HEK293 (cell line): ENCODE measurements at regions not wholly inside any gene's neighbourhood (a gene's known extent, or its start where the extent isn't known, plus 50 kb on each side); places are given as distances from the start of the nearest gene placed in this dataset.

Experiments
- CTCF ChIA-PET: fragments of 350-600 bp; formaldehyde crosslinking; extraction: SDS; loops from one replicate; lab custom pipeline; 2021; ENCODE audit warnings: antibody characterized with exemption; lab: Yijun Ruan, JAX
- POLR2A ChIA-PET: fragments of 300-600 bp; formaldehyde crosslinking; extraction: SDS; loops from one replicate; lab custom pipeline; 2020; ENCODE audit warnings: antibody characterized with exemption, inconsistent platforms; lab: Yijun Ruan, JAX
- H3K27ac ChIP-seq: fragments of 200-500 bp; sonication (Bioruptor generic); 2 replicates; pipeline ENCODE4 v1.5.1; 2014; ENCODE audit warnings: low read depth, low read length, control low read depth, inconsistent platforms; ENCODE audit errors: extremely low read depth
- H3K36me3 ChIP-seq, 2 experiments: fragments of 200-500 bp in 1 of 2; sonication (Bioruptor generic) in 1 of 2; 1 replicate in 1 of 2; 2 replicates in 1 of 2; pipeline ENCODE4 v1.5.1; 2014 to 2017; ENCODE audit warnings: inconsistent platforms in 2 of 2, low read length in 2 of 2; ENCODE audit not compliant: control insufficient read depth in 2 of 2, insufficient read depth in 1 of 2
- H3K4me1 ChIP-seq: fragments of 200-500 bp; sonication (Bioruptor generic); 2 replicates; pipeline ENCODE4 v1.5.1; 2014; ENCODE audit warnings: mild to moderate bottlenecking, low read length, inconsistent platforms; ENCODE audit not compliant: control insufficient read depth, insufficient read depth
- H3K4me3 ChIP-seq: 2 replicates; pipeline ENCODE4 v1.5.1; 2011; ENCODE audit warnings: low read depth, mild to moderate bottlenecking, control low read depth, low read length, moderate library complexity
- H3K9me3 ChIP-seq: fragments of 200-500 bp; sonication (Bioruptor generic); 2 replicates; pipeline ENCODE4 v1.5.1; 2014; ENCODE audit warnings: low read depth, low read length, inconsistent platforms; ENCODE audit not compliant: control insufficient read depth, insufficient read depth
- ATF2 ChIP-seq: fragments of 450-650 bp; formaldehyde crosslinking; IDR thresholded peaks from 2 replicates; pipeline ENCODE4 v1.5.1; 2016; ENCODE audit warnings: missing biosample characterization, missing genetic modification characterization, low read depth
- BCL11A ChIP-seq: fragments of 450-650 bp; formaldehyde crosslinking; IDR thresholded peaks from 2 replicates; pipeline ENCODE4 v1.5.1; 2016; ENCODE audit warnings: low read depth, missing biosample characterization, missing genetic modification characterization
- FEZF1 ChIP-seq: fragments of 450-650 bp; formaldehyde crosslinking; IDR thresholded peaks from 2 replicates; pipeline ENCODE4 v1.5.1; 2016; ENCODE audit warnings: missing biosample characterization, missing genetic modification characterization
- KLF1 ChIP-seq: fragments of 450-650 bp; formaldehyde crosslinking; IDR thresholded peaks from 2 replicates; pipeline ENCODE4 v1.5.1; 2016; ENCODE audit warnings: missing biosample characterization, missing genetic modification characterization
- KLF9 ChIP-seq: fragments of 450-650 bp; formaldehyde crosslinking; IDR thresholded peaks from 2 replicates; pipeline ENCODE4 v1.5.1; 2016; ENCODE audit warnings: missing biosample characterization, missing genetic modification characterization, low read depth
- MEIS1 ChIP-seq: sonication (generic); formaldehyde crosslinking; IDR thresholded peaks from 2 replicates; pipeline ENCODE4 v1.8.1; 2022; ENCODE audit warnings: missing genetic modification reagents, mild to moderate bottlenecking, borderline replicate concordance
- RBAK ChIP-seq: fragments of 450-650 bp; formaldehyde crosslinking; IDR thresholded peaks from 2 replicates; pipeline ENCODE4 v1.5.1; 2016; ENCODE audit warnings: missing biosample characterization, missing genetic modification characterization
- SCRT2 ChIP-seq: fragments of 450-650 bp; formaldehyde crosslinking; IDR thresholded peaks from 2 replicates; pipeline ENCODE4 v1.5.1; 2016; ENCODE audit warnings: missing biosample characterization, missing genetic modification characterization
- SETDB1 ChIP-seq: IDR thresholded peaks from one replicate; pipeline ENCODE4 v1.6.1; 2017; ENCODE audit warnings: mild to moderate bottlenecking, low read length, moderate library complexity, mixed read lengths; ENCODE audit not compliant: insufficient read length
- YY1 ChIP-seq: fragments of 450-650 bp; formaldehyde crosslinking; IDR thresholded peaks from 2 replicates; pipeline ENCODE4 v1.5.1; 2018; ENCODE audit warnings: missing biosample characterization, missing genetic modification characterization
- ZBTB49 ChIP-seq: fragments of 450-650 bp; formaldehyde crosslinking; IDR thresholded peaks from 2 replicates; pipeline ENCODE4 v1.5.1; 2016; ENCODE audit warnings: missing biosample characterization, missing genetic modification characterization, low read depth
- ZNF114 ChIP-seq: fragments of 450-650 bp; formaldehyde crosslinking; IDR thresholded peaks from 2 replicates; pipeline ENCODE4 v1.5.0; 2017; ENCODE audit warnings: missing biosample characterization, missing genetic modification characterization
- ZNF138 ChIP-seq: fragments of 450-650 bp; formaldehyde crosslinking; IDR thresholded peaks from 2 replicates; pipeline ENCODE4 v1.5.1; 2016; ENCODE audit warnings: missing biosample characterization, missing genetic modification characterization, borderline replicate concordance
- ZNF157 ChIP-seq: fragments of 450-650 bp; formaldehyde crosslinking; IDR thresholded peaks from 2 replicates; pipeline ENCODE4 v1.5.1; 2016; ENCODE audit warnings: missing biosample characterization, missing genetic modification characterization
- ZNF335 ChIP-seq: fragments of 450-650 bp; formaldehyde crosslinking; conservative IDR thresholded peaks from 2 replicates; pipeline ENCODE4 v1.5.1; 2016; ENCODE audit warnings: missing biosample characterization, missing genetic modification characterization
- ZNF416 ChIP-seq: fragments of 450-650 bp; formaldehyde crosslinking; IDR thresholded peaks from 2 replicates; pipeline ENCODE4 v1.5.1; 2016; ENCODE audit warnings: missing biosample characterization, missing genetic modification characterization
- ZNF433 ChIP-seq: fragments of 450-650 bp; formaldehyde crosslinking; IDR thresholded peaks from 2 replicates; pipeline ENCODE4 v1.5.1; 2016; ENCODE audit warnings: missing biosample characterization, missing genetic modification characterization, low read depth
- ZNF560 ChIP-seq: fragments of 450-650 bp; formaldehyde crosslinking; IDR thresholded peaks from 2 replicates; pipeline ENCODE4 v1.5.1; 2017; ENCODE audit warnings: missing biosample characterization, missing genetic modification characterization, borderline replicate concordance
- ZNF658 ChIP-seq: fragments of 450-650 bp; formaldehyde crosslinking; IDR thresholded peaks from 2 replicates; pipeline ENCODE4; 2016; ENCODE audit warnings: missing biosample characterization, missing genetic modification characterization
- ZNF843 ChIP-seq: fragments of 450-650 bp; formaldehyde crosslinking; IDR thresholded peaks from 2 replicates; pipeline ENCODE4 v1.5.1; 2016; ENCODE audit warnings: missing biosample characterization, missing genetic modification characterization

- no peaks in the 10 kb centered on the region for H3K36me3 ChIP-seq
- TF ChIP-seq SCRT2 (tag by site-specific recombination), result no peak
- no peak for TF ChIP-seq ZNF114 (tag by site-specific recombination)
- TF ChIP-seq KLF1 (tag by site-specific recombination), result no peak
- TF ChIP-seq ZNF433 (tag by site-specific recombination), result no peak
- TF ChIP-seq MEIS1 (CRISPR knock-in tag), result no peak
- no peak for TF ChIP-seq RBAK (tag by site-specific recombination)
- no peak for TF ChIP-seq ZNF157 (tag by site-specific recombination)
- no peak for TF ChIP-seq FEZF1 (tag by site-specific recombination)
- TF ChIP-seq ZNF658 (tag by site-specific recombination), result no peak
- TF ChIP-seq BCL11A (tag by site-specific recombination), result no peak
- no peak for TF ChIP-seq YY1
- no peak for TF ChIP-seq ZNF560
- no peak for TF ChIP-seq ZNF416 (tag by site-specific recombination)
- no peak for TF ChIP-seq SETDB1
- CTCF ChIA-PET, result no interaction called here
- H3K27ac ChIP-seq, result no peak overlapping the region
- POLR2A ChIA-PET, result no interaction called here
- no peaks in the 10 kb centered on the region for H3K4me1 ChIP-seq
- no peak overlapping the region for H3K4me3 ChIP-seq
- H3K9me3 ChIP-seq, result no peaks in the 10 kb centered on the region
Measured at GRCh38 chr4:173450281-173450680, 51.4 kb upstream of the SCRG1 start.

- no peak overlapping the region for H3K4me3 ChIP-seq
- ChIA-PET CTCF (interaction anchor here (0.7 to 0.9 kb wide), 2 partner anchors 92 to 147 kb away, joined by 3 to 4 read pairs; no protein-coding TSS in a partner anchor), POLR2A (interaction anchor here (0.7 kb wide), 1 partner anchor 53 kb away, joined by 3 read pairs; no protein-coding TSS in a partner anchor)
- H3K27ac ChIP-seq, result no peak overlapping the region
- no peaks in the 10 kb centered on the region for H3K36me3 ChIP-seq
- no peak for TF ChIP-seq ZNF138
- peak; percentile 8; the same call in 1 of the 2 replicates for TF ChIP-seq ZNF843
- no peaks in the 10 kb centered on the region for H3K4me1 ChIP-seq
- H3K9me3 ChIP-seq, result no peaks in the 10 kb centered on the region
Measured at GRCh38 chr4:173449380-173449717, 50.4 kb upstream of the SCRG1 start.

- CTCF ChIA-PET, result interaction anchor here (0.7 kb wide), 2 partner anchors 92 to 178 kb away, joined by 3 to 6 read pairs; no protein-coding TSS in a partner anchor
Measured at GRCh38 chr4:173448608-173449379, 49.9 kb upstream of the SCRG1 start.

More at GRCh38 chr4:173448608-173449379, 49.9 kb upstream of the SCRG1 start:
- Histone ChIP-seq H3K4me3 (no peak overlapping the region), H3K9me3 (no peaks in the 10 kb centered on the region), H3K36me3 (no peaks in the 10 kb centered on the region), H3K4me1 (no peaks in the 10 kb centered on the region), H3K27ac (no peak overlapping the region)
- POLR2A ChIA-PET, result no interaction called here
- TF ChIP-seq ZNF843 (peak; percentile 51; the same call in 1 of the 2 replicates), KLF9 (tag by site-specific recombination) (no peak), ZNF416 (tag by site-specific recombination) (no peak), ATF2 (tag by site-specific recombination) (peak; percentile 78), ZBTB49 (tag by site-specific recombination) (no peak), ZNF157 (tag by site-specific recombination) (no peak), FEZF1 (tag by site-specific recombination) (peak; percentile 35), ZNF335 (tag by site-specific recombination) (peak; percentile 38)
